ENCODE measurements at regions not wholly inside any gene's neighbourhood (a gene's known extent, or its start where the extent isn't known, plus 50 kb on each side); places are given as distances from the start of the nearest gene placed in this dataset.

GRCh38 chr2:209368406-209368805 lies 55.4 kb upstream of the MAP2 start:
- Histone ChIP-seq H4K20me1 (ENCODE audit: insufficient read depth, low read length, poor library complexity, severe bottlenecking) (no peaks in the 10 kb centered on the region), H3K4me2 (ENCODE audit: low read depth, low read length, poor library complexity, severe bottlenecking) (no peak overlapping the region), H3K9ac (ENCODE audit: low read depth, low read length, poor library complexity, severe bottlenecking) (no peak overlapping the region)

GRCh38 chr2:209368914-209369313 lies 54.9 kb upstream of the MAP2 start:
- Histone ChIP-seq H3K36me3 (ENCODE audit: insufficient read depth, low read length) (no peaks in the 10 kb centered on the region), H3K4me1 (ENCODE audit: insufficient read depth, low read length, poor library complexity, severe bottlenecking) (no peaks in the 10 kb centered on the region), H3K27me3 (ENCODE audit: insufficient read depth, low read length, poor library complexity, severe bottlenecking) (no peaks in the 10 kb centered on the region), H3K4me3 (ENCODE audit: low read length, poor library complexity, severe bottlenecking) (no peak overlapping the region), H4K20me1 (ENCODE audit: insufficient read depth, low read length, poor library complexity, severe bottlenecking) (no peaks in the 10 kb centered on the region), H3K9me2 (replicated peaks; ENCODE audit: low read depth, low read length) (no peaks in the 10 kb centered on the region), H3K9me3 (ENCODE audit: insufficient read depth, low read depth, low read length) (no peaks in the 10 kb centered on the region), H3K79me2 (ENCODE audit: insufficient read depth, low read length) (no peaks in the 10 kb centered on the region), H3F3A (ENCODE audit: low read depth) (no peaks in the 10 kb centered on the region), H3K9ac (ENCODE audit: low read depth, low read length, poor library complexity, severe bottlenecking) (no peak overlapping the region), H2AFZ (ENCODE audit: low read length) (no peak overlapping the region), H3K4me2 (ENCODE audit: low read depth, low read length, poor library complexity, severe bottlenecking) (no peak overlapping the region)
- TF ChIP-seq EZH2phosphoT487 (IDR thresholded peaks at IDR 0.05; ENCODE audit: borderline replicate concordance) = no peak
- TF ChIP-seq CTCF (conservative IDR thresholded peaks at IDR 0.05; ENCODE audit: low read length) = no peak

More at GRCh38 chr2:209368406-209368805, 55.4 kb upstream of the MAP2 start:
- Histone ChIP-seq H3K4me3 (ENCODE audit: low read length, poor library complexity, severe bottlenecking) (no peak overlapping the region), H3K4me1 (ENCODE audit: insufficient read depth, low read length, poor library complexity, severe bottlenecking) (no peaks in the 10 kb centered on the region), H2AFZ (ENCODE audit: low read length) (no peak overlapping the region), H3K9me2 (replicated peaks; ENCODE audit: low read depth, low read length) (no peaks in the 10 kb centered on the region), H3F3A (ENCODE audit: low read depth) (no peaks in the 10 kb centered on the region), H3K36me3 (ENCODE audit: insufficient read depth, low read length) (no peaks in the 10 kb centered on the region), H3K79me2 (ENCODE audit: insufficient read depth, low read length) (no peaks in the 10 kb centered on the region), H3K9me3 (ENCODE audit: insufficient read depth, low read depth, low read length) (no peaks in the 10 kb centered on the region), H3K27me3 (ENCODE audit: insufficient read depth, low read length, poor library complexity, severe bottlenecking) (no peaks in the 10 kb centered on the region)
- TF ChIP-seq CTCF (conservative IDR thresholded peaks at IDR 0.05; ENCODE audit: low read length) (no peak), EZH2phosphoT487 (IDR thresholded peaks at IDR 0.05; ENCODE audit: borderline replicate concordance) (no peak)

- Histone ChIP-seq H3K36me3 (ENCODE audit: insufficient read depth, low read length) (no peaks in the 10 kb centered on the region), H3K9me2 (replicated peaks; ENCODE audit: low read depth, low read length) (no peaks in the 10 kb centered on the region), H3K9me3 (ENCODE audit: insufficient read depth, low read depth, low read length) (no peaks in the 10 kb centered on the region), H3F3A (ENCODE audit: low read depth) (no peaks in the 10 kb centered on the region), H3K4me3 (ENCODE audit: low read length, poor library complexity, severe bottlenecking) (no peak overlapping the region), H2AFZ (ENCODE audit: low read length) (no peak overlapping the region), H3K9ac (ENCODE audit: low read depth, low read length, poor library complexity, severe bottlenecking) (no peak overlapping the region), H4K20me1 (ENCODE audit: insufficient read depth, low read length, poor library complexity, severe bottlenecking) (no peaks in the 10 kb centered on the region), H3K4me2 (ENCODE audit: low read depth, low read length, poor library complexity, severe bottlenecking) (no peak overlapping the region), H3K27me3 (ENCODE audit: insufficient read depth, low read length, poor library complexity, severe bottlenecking) (no peaks in the 10 kb centered on the region), H3K79me2 (ENCODE audit: insufficient read depth, low read length) (no peaks in the 10 kb centered on the region), H3K4me1 (ENCODE audit: insufficient read depth, low read length, poor library complexity, severe bottlenecking) (no peaks in the 10 kb centered on the region)
- no peak for TF ChIP-seq EZH2phosphoT487 (IDR thresholded peaks at IDR 0.05; ENCODE audit: borderline replicate concordance)
- no peak for TF ChIP-seq CTCF (conservative IDR thresholded peaks at IDR 0.05; ENCODE audit: low read length)
Observed at GRCh38 chr2:209369656-209370055, 54.2 kb upstream of the MAP2 start.

Measured in Loucy (cell line).